A549 (cell line): ENCODE measurements at regions not wholly inside any gene's neighbourhood (a gene's known extent, or its start where the extent isn't known, plus 50 kb on each side); places are given as distances from the start of the nearest gene placed in this dataset.
A peak's percentile ranks its signal among the peaks of the same experiment; 100 is the strongest.
"Not testable (repeated sequence)": the region's sequence is repeated elsewhere in the genome, so short reads cannot be mapped to it uniquely, and the experiment has no call there.

Experiments
- ATAC-seq, 2 experiments: fragments of 200-7000 bp in 1 of 2; fragments of >200 bp in 1 of 2; cut with Nextera tagmentation in 1 of 2; cut with Tn5 transposase in 1 of 2; 3 replicates each; pipeline versions ENCODE4 v1.8.0 to v1.9.1; 2018 to 2020; ENCODE audit warnings: mild to moderate bottlenecking in 1 of 2, moderate library complexity in 1 of 2
- CTCF ChIA-PET: fragments of 300-600 bp; sonication (Branson Sonifier 250); formaldehyde crosslinking; extraction: SDS; loops from one replicate; lab custom pipeline; 2021; ENCODE audit warnings: antibody characterized with exemption, inconsistent platforms; lab: Yijun Ruan, JAX
- POLR2A ChIA-PET: fragments of 350-600 bp; formaldehyde crosslinking; extraction: SDS; loops from one replicate; lab custom pipeline; 2021; ENCODE audit warnings: antibody characterized with exemption, inconsistent platforms; lab: Yijun Ruan, JAX
- DNase-seq, 2 experiments: peaks; one replicate each; pipeline versions ENCODE4 v3.0.0 to v3.0.0-alpha.2; 2011 to 2016; ENCODE audit warnings: low read depth in 1 of 2, low spot score in 1 of 2
- FAIRE-seq: peaks from 2 replicates; lab custom pipeline; 2011; peaks lifted over from hg19 to GRCh38; lab: Jason Lieb, UNC
- H3K27ac ChIP-seq, 2 experiments: fragments of >200 bp; sonication (Bioruptor Twin); formaldehyde crosslinking; 3 replicates each; pipeline ENCODE4 v1.5.1; 2016 to 2017
- H3K4me1 ChIP-seq: fragments of >200 bp; sonication (Bioruptor Twin); formaldehyde crosslinking; 3 replicates; pipeline ENCODE4 v1.6.1; 2016
- H3K4me2 ChIP-seq: fragments of >200 bp; sonication (Bioruptor Twin); formaldehyde crosslinking; 3 replicates; pipeline ENCODE4 v1.6.1; 2016
- H3K4me3 ChIP-seq: fragments of >200 bp; sonication (Bioruptor Twin); formaldehyde crosslinking; 3 replicates; pipeline ENCODE4 v1.5.1; 2016
- H3K9me3 ChIP-seq: fragments of >200 bp; sonication (Bioruptor Twin); formaldehyde crosslinking; 3 replicates; pipeline ENCODE4 v1.6.1; 2016
- ATOH8 ChIP-seq: fragments of 250-450 bp; sonication (Bioruptor Pico); IDR thresholded peaks from 2 replicates; pipeline ENCODE4 v1.5.0; 2020; ENCODE audit warnings: low read depth, mild to moderate bottlenecking, moderate library complexity
- CBX2 ChIP-seq: fragments of 200-600 bp; sonication (generic); IDR thresholded peaks from 2 replicates; pipeline ENCODE4 v1.6.1; 2016; ENCODE audit warnings: low read depth, mild to moderate bottlenecking, borderline replicate concordance
- FOSB ChIP-seq: fragments of 250-450 bp; sonication (Bioruptor Pico); IDR thresholded peaks from 2 replicates; pipeline ENCODE4 v1.5.0; 2020; ENCODE audit warnings: mild to moderate bottlenecking, moderate library complexity
- GATA3 ChIP-seq: IDR thresholded peaks from 2 replicates; pipeline ENCODE4 v1.6.1; 2012; ENCODE audit warnings: borderline replicate concordance
- HES2 ChIP-seq: fragments of >200 bp; sonication (Bioruptor Twin); formaldehyde crosslinking; IDR thresholded peaks from 2 replicates; pipeline ENCODE4 v1.6.1; 2016
- HEYL ChIP-seq: fragments of 250-450 bp; sonication (Bioruptor Pico); IDR thresholded peaks from 2 replicates; pipeline ENCODE4 v1.8.0; 2021; ENCODE audit warnings: mild to moderate bottlenecking, moderate library complexity
- HOXA7 ChIP-seq: fragments of 250-450 bp; sonication (Bioruptor Pico); IDR thresholded peaks from 2 replicates; pipeline ENCODE4 v1.5.0; 2020; ENCODE audit warnings: mild to moderate bottlenecking, moderate library complexity
- HOXB13 ChIP-seq: fragments of 250-450 bp; sonication (Bioruptor Pico); IDR thresholded peaks from 2 replicates; pipeline ENCODE4 v1.5.0; 2020; ENCODE audit warnings: low read depth, mild to moderate bottlenecking, moderate library complexity
- JUN ChIP-seq, 2 experiments: fragments of >200 bp; sonication (Bioruptor Twin); formaldehyde crosslinking; IDR thresholded peaks; 2 replicates in 1 of 2; 3 replicates in 1 of 2; pipeline ENCODE4 v1.6.1; 2016 to 2017
- KDM5A ChIP-seq: fragments of 200-600 bp; sonication (generic); IDR thresholded peaks from 2 replicates; pipeline ENCODE4 v1.6.1; 2016; ENCODE audit warnings: antibody characterized with exemption, mild to moderate bottlenecking
- MAX ChIP-seq: IDR thresholded peaks from 2 replicates; pipeline ENCODE4 v1.6.1; 2012
- MAZ ChIP-seq: fragments of 150-350 bp; IDR thresholded peaks from 2 replicates; pipeline ENCODE4 v1.6.1; 2014; ENCODE audit warnings: antibody characterized with exemption, low read depth, low read length, borderline replicate concordance
- MYC ChIP-seq: IDR thresholded peaks from 2 replicates; pipeline ENCODE4 v1.6.1; 2012; ENCODE audit warnings: mild to moderate bottlenecking, inconsistent platforms, low read length, improper control_type of control experiment, borderline replicate concordance
- NR3C1 ChIP-seq: fragments of >200 bp; sonication (Bioruptor Twin); formaldehyde crosslinking; IDR thresholded peaks from 3 replicates; pipeline ENCODE4 v1.6.1; 2017
- RARB ChIP-seq: fragments of 250-450 bp; sonication (Bioruptor Pico); IDR thresholded peaks from 2 replicates; pipeline ENCODE4 v1.8.0; 2021; ENCODE audit warnings: mild to moderate bottlenecking, moderate library complexity
- SMC3 ChIP-seq: fragments of >200 bp; sonication (Bioruptor Twin); formaldehyde crosslinking; IDR thresholded peaks from 3 replicates; pipeline ENCODE4 v1.6.1; 2018; ENCODE audit warnings: inconsistent platforms
- TP53 ChIP-seq: fragments of 250-450 bp; sonication (Bioruptor Pico); IDR thresholded peaks from 2 replicates; pipeline ENCODE4 v1.5.0; 2021; ENCODE audit warnings: mild to moderate bottlenecking, moderate library complexity
- USF2 ChIP-seq: fragments of 450-650 bp; IDR thresholded peaks from 2 replicates; pipeline ENCODE4 v1.6.1; 2014; ENCODE audit warnings: antibody characterized with exemption
- ZFP36 ChIP-seq: fragments of 450-650 bp; IDR thresholded peaks from 2 replicates; pipeline ENCODE4 v1.6.1; 2014; ENCODE audit warnings: borderline replicate concordance; ENCODE audit not compliant: partially characterized antibody
- ZSCAN20 ChIP-seq: fragments of 250-450 bp; sonication (Bioruptor Pico); IDR thresholded peaks from 2 replicates; pipeline ENCODE4 v1.8.0; 2022; ENCODE audit warnings: mild to moderate bottlenecking, moderate library complexity
- WGBS: methylation state at CpG from one replicate; pipeline ENCODE4 v1.1.6; 2017; ENCODE audit errors: missing lambda C conversion rate; 5-methylcytosine and 5-hydroxymethylcytosine counted together
- small RNA-seq, 6 experiments: library from RNA; depleted of rRNA; stranded (forward); fragments of <200 nt; gene quantifications; one replicate each; pipeline ENCODE3, GENCODE V24; 2012

- WGBS: 79% methylated on average over 66 of the region's 71 CpGs
Observed at GRCh38 chr1:228555074-228555994, 68.2 kb downstream of the RNF187 start.

GRCh38 chr1:228556634-228557430 is 69.7 kb downstream of the RNF187 start:
- WGBS: 67% methylated on average over 23 of the region's 66 CpGs
- DNase-seq, POLR2A ChIA-PET, CTCF ChIA-PET, H3K27ac ChIP-seq, H3K4me2 ChIP-seq, H3K4me3 ChIP-seq, FAIRE-seq, H3K9me3 ChIP-seq, H3K4me1 ChIP-seq, ATAC-seq: not testable (repeated sequence)

More at GRCh38 chr1:228555074-228555994, 68.2 kb downstream of the RNF187 start:
- POLR2A ChIA-PET: no interaction called here
- DNase-seq: peak in 1 of 2 experiments; percentile 33
- no peak overlapping the region for H3K4me3 ChIP-seq
- H3K4me1 ChIP-seq: no peaks in the 10 kb centered on the region
- H3K27ac ChIP-seq: no peak overlapping the region
- no peak overlapping the region for H3K4me2 ChIP-seq
- TF ChIP-seq ATOH8 (CRISPR knock-in tag): no peak
- no peak for TF ChIP-seq JUN (IDR thresholded peaks at IDR 0.05)
- TF ChIP-seq USF2: no peak
- no peak for TF ChIP-seq KDM5A
- TF ChIP-seq RARB (CRISPR knock-in tag): no peak
- no peak for TF ChIP-seq SMC3
- no peak for TF ChIP-seq MAX
- TF ChIP-seq GATA3: no peak
- no peak for TF ChIP-seq ZSCAN20 (CRISPR knock-in tag)
- TF ChIP-seq HES2: no peak
- no peak for TF ChIP-seq TP53
- TF ChIP-seq NR3C1: no peak
- no peak for TF ChIP-seq HEYL (CRISPR knock-in tag)
- TF ChIP-seq HOXB13 (CRISPR knock-in tag): no peak
- no peak for TF ChIP-seq CBX2
- no peak for TF ChIP-seq MAZ
- no peak for TF ChIP-seq ZFP36
- no peak for TF ChIP-seq HOXA7 (CRISPR knock-in tag)
- no peak for TF ChIP-seq MYC
- TF ChIP-seq FOSB (CRISPR knock-in tag): no peak
- TF ChIP-seq, all 56 proteins: peak for 0
- FAIRE-seq: no peak
- ATAC-seq: peak in 1 of 2 experiments; percentile 42; a peak in 3 of 6 replicates
- H3K9me3 ChIP-seq: peaks cover 3% of the 10 kb centered on the region; the same call in 1 of the 3 replicates
- CTCF ChIA-PET: interaction anchor here (1.0 kb wide), 1 partner anchor 54 kb away, joined by 3 read pairs; no protein-coding TSS in a partner anchor

Small RNA genes lying in the stretch of these regions (small RNA-seq; reads per million reads assigned to genes)
- gene RNA5SP19: 0.29 to 295 (median 11.5) reads per million in 6 experiments
